DOHH2 (cell line): ENCODE measurements at regions not wholly inside any gene's neighbourhood (a gene's known extent, or its start where the extent isn't known, plus 50 kb on each side); places are given as distances from the start of the nearest gene placed in this dataset.

ENCODE experiments used
- H3F3A ChIP-seq: fragments of 200-600 bp; sonication (generic), shearing (Covaris generic); 2 replicates; pipeline ENCODE4 v1.6.0; 2016; ENCODE audit warnings: antibody characterized with exemption, mild to moderate bottlenecking; ENCODE audit not compliant: control insufficient read depth, insufficient read depth
- H3K27ac ChIP-seq: fragments of 200-600 bp; sonication (generic); 2 replicates; pipeline ENCODE4 v1.5.1; 2014; ENCODE audit warnings: low read depth, mild to moderate bottlenecking, low read length, moderate library complexity
- H3K27me3 ChIP-seq: fragments of 200-600 bp; sonication (generic); 2 replicates; pipeline ENCODE4 v1.6.1; 2014; ENCODE audit warnings: mild to moderate bottlenecking, low read length, mixed read lengths; ENCODE audit not compliant: control insufficient read depth
- H3K36me3 ChIP-seq: fragments of 200-600 bp; sonication (generic); 2 replicates; pipeline ENCODE4 v1.6.1; 2014; ENCODE audit warnings: mild to moderate bottlenecking, low read length, moderate library complexity, mixed read lengths; ENCODE audit not compliant: control insufficient read depth
- H3K4me1 ChIP-seq: fragments of 200-600 bp; sonication (generic); 2 replicates; pipeline ENCODE4 v1.6.1; 2014; ENCODE audit warnings: mild to moderate bottlenecking, low read length, mixed read lengths; ENCODE audit not compliant: control insufficient read depth
- H3K4me2 ChIP-seq: fragments of 200-600 bp; sonication (generic); 2 replicates; pipeline ENCODE4 v1.6.0; 2014; ENCODE audit warnings: mild to moderate bottlenecking, low read length, moderate library complexity
- H3K4me3 ChIP-seq: fragments of 200-600 bp; sonication (generic); 2 replicates; pipeline ENCODE4 v1.5.1; 2014; ENCODE audit warnings: mild to moderate bottlenecking, low read length, mixed read lengths
- H3K79me2 ChIP-seq: fragments of 200-600 bp; sonication (generic); 2 replicates; pipeline ENCODE4 v1.6.1; 2014; ENCODE audit warnings: mild to moderate bottlenecking, low read length, mixed read lengths; ENCODE audit not compliant: control insufficient read depth
- H3K9me2 ChIP-seq: fragments of 200-600 bp; sonication (generic); replicated peaks from 2 replicates; pipeline ENCODE4 v1.6.1; 2014; ENCODE audit warnings: mild to moderate bottlenecking, low read length, mixed read lengths; ENCODE audit not compliant: control insufficient read depth
- H3K9me3 ChIP-seq: fragments of 200-600 bp; sonication (generic); 2 replicates; pipeline ENCODE4 v1.6.1; 2014; ENCODE audit warnings: antibody characterized with exemption, low read length, mixed read lengths; ENCODE audit not compliant: control insufficient read depth, insufficient read depth
- H4K20me1 ChIP-seq: fragments of 200-600 bp; sonication (generic); 2 replicates; pipeline ENCODE4 v1.6.0; 2014; ENCODE audit warnings: low read depth, mild to moderate bottlenecking, antibody characterized with exemption, low read length, moderate library complexity; ENCODE audit not compliant: control insufficient read depth, insufficient read depth
- EZH2phosphoT487 ChIP-seq: fragments of 200-600 bp; sonication (generic); IDR thresholded peaks from 2 replicates; pipeline ENCODE4 v1.6.1; 2017; ENCODE audit warnings: borderline replicate concordance, mild to moderate bottlenecking, antibody characterized with exemption, low read length, moderate library complexity, mixed read lengths
- TF ChIP-seq, protein P1 (sequence below): fragments of 200-600 bp; sonication (generic); IDR thresholded peaks from one replicate; pipeline ENCODE4 v1.5.1; 2014; ENCODE audit warnings: antibody characterized with exemption, mild to moderate bottlenecking, low read depth, low read length; ENCODE audit not compliant: poor library complexity, severe bottlenecking

DNA sequence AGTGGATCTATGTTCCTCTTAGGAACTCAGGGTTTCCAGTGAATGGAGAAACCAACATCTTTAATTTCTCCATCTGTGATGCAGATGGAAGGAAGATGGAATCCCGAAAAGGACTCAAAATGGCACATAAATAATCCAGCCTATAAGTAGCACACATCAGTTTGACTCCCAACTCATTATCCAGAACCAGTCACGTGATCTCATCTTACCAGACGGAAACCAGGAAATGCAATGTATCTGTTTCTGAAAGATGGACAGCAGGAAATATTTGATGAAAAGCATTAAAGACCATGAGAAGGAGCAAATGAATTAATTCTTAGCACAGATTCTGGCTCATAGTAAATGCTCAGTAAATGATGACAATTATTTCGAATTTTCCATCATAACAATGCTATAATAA, 443.1 kb upstream of the FMR1 start:
- Histone ChIP-seq H3K36me3 (no peaks in the 10 kb centered on the region), H3K4me3 (no peak overlapping the region), H3K4me1 (no peaks in the 10 kb centered on the region), H4K20me1 (no peaks in the 10 kb centered on the region), H3K79me2 (no peaks in the 10 kb centered on the region), H3K9me2 (no peaks in the 10 kb centered on the region), H3K4me2 (no peak overlapping the region), H3K9me3 (no peaks in the 10 kb centered on the region), H3K27me3 (no peaks in the 10 kb centered on the region), H3K27ac (no peak overlapping the region), H3F3A (no peaks in the 10 kb centered on the region)
- no peak for TF ChIP-seq EZH2phosphoT487
- TF ChIP-seq, protein P1, sequence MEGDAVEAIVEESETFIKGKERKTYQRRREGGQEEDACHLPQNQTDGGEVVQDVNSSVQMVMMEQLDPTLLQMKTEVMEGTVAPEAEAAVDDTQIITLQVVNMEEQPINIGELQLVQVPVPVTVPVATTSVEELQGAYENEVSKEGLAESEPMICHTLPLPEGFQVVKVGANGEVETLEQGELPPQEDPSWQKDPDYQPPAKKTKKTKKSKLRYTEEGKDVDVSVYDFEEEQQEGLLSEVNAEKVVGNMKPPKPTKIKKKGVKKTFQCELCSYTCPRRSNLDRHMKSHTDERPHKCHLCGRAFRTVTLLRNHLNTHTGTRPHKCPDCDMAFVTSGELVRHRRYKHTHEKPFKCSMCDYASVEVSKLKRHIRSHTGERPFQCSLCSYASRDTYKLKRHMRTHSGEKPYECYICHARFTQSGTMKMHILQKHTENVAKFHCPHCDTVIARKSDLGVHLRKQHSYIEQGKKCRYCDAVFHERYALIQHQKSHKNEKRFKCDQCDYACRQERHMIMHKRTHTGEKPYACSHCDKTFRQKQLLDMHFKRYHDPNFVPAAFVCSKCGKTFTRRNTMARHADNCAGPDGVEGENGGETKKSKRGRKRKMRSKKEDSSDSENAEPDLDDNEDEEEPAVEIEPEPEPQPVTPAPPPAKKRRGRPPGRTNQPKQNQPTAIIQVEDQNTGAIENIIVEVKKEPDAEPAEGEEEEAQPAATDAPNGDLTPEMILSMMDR: no peak

- no peak overlapping the region for H3K4me2 ChIP-seq
- no peaks in the 10 kb centered on the region for H3F3A ChIP-seq
- no peak for TF ChIP-seq EZH2phosphoT487
- TF ChIP-seq, protein P1: peak; percentile 36
- no peaks in the 10 kb centered on the region for H3K27me3 ChIP-seq
- H4K20me1 ChIP-seq: no peaks in the 10 kb centered on the region
- no peaks in the 10 kb centered on the region for H3K9me3 ChIP-seq
- H3K36me3 ChIP-seq: no peaks in the 10 kb centered on the region
- no peaks in the 10 kb centered on the region for H3K4me1 ChIP-seq
- no peaks in the 10 kb centered on the region for H3K9me2 ChIP-seq
- H3K27ac ChIP-seq: no peak overlapping the region
- no peak overlapping the region for H3K4me3 ChIP-seq
- no peaks in the 10 kb centered on the region for H3K79me2 ChIP-seq
Observed at GRCh38 chrX:147476008-147476407, 435.7 kb upstream of the FMR1 start.

DNA sequence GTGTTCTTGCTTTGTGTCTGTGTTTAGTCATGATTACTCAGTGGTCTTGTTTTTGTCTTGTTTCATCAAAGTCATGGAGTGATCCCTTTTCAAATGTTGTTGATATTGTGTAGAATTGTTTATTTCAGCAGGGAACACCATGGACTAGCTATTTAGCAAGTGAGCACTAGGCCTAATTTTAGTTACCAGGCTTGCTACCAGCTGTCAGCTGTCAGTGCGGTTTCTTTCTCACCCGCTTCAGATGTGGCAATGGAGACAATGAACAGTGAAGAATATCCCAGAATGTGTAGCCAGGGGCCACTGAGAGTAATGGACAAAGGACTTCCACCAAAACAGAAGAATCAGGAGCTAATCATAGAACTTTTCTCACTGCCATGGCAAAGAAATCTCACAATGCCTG, 432.8 kb upstream of the FMR1 start:
- H3K36me3 ChIP-seq: no peaks in the 10 kb centered on the region
- no peaks in the 10 kb centered on the region for H3K9me3 ChIP-seq
- no peak overlapping the region for H3K27ac ChIP-seq
- no peaks in the 10 kb centered on the region for H3F3A ChIP-seq
- no peaks in the 10 kb centered on the region for H3K4me1 ChIP-seq
- H3K27me3 ChIP-seq: no peaks in the 10 kb centered on the region
- H3K4me2 ChIP-seq: no peak overlapping the region
- TF ChIP-seq, protein P1: no peak
- TF ChIP-seq EZH2phosphoT487: no peak
- H4K20me1 ChIP-seq: no peaks in the 10 kb centered on the region
- H3K4me3 ChIP-seq: no peak overlapping the region
- H3K79me2 ChIP-seq: no peaks in the 10 kb centered on the region
- no peaks in the 10 kb centered on the region for H3K9me2 ChIP-seq

GRCh38 chrX:147485207-147485606, 426.5 kb upstream of the FMR1 start:
- H3K36me3 ChIP-seq: no peaks in the 10 kb centered on the region
- H3K9me3 ChIP-seq: no peaks in the 10 kb centered on the region
- no peak overlapping the region for H3K4me3 ChIP-seq
- H3K27ac ChIP-seq: no peak overlapping the region
- no peaks in the 10 kb centered on the region for H4K20me1 ChIP-seq
- H3K4me1 ChIP-seq: no peaks in the 10 kb centered on the region
- H3K4me2 ChIP-seq: no peak overlapping the region
- no peaks in the 10 kb centered on the region for H3K9me2 ChIP-seq
- H3F3A ChIP-seq: no peaks in the 10 kb centered on the region
- no peaks in the 10 kb centered on the region for H3K27me3 ChIP-seq
- no peaks in the 10 kb centered on the region for H3K79me2 ChIP-seq
- TF ChIP-seq, protein P1: no peak
- TF ChIP-seq EZH2phosphoT487: no peak
